Tibial nerve (tissue), 4 donors: ENCODE measurements at regions not wholly inside any gene's neighbourhood (a gene's known extent, or its start where the extent isn't known, plus 50 kb on each side); places are given as distances from the start of the nearest gene placed in this dataset.
A peak's percentile ranks its signal among the peaks of the same experiment; 100 is the strongest.

Experiments used
- DNase-seq, 2 donors: peaks; one replicate each; pipeline ENCODE4 v3.0.0-alpha.2; 2019; ENCODE audit warnings: low spot score in 2 of 2
- H3K27ac ChIP-seq, 4 donors: fragments of 200-600 bp; sonication (generic) in 3 of 4; one replicate each; pipeline ENCODE4 v1.5.1; 2017 to 2019; ENCODE audit warnings: mild to moderate bottlenecking in 1 of 4
- H3K27me3 ChIP-seq, 2 donors: fragments of 200-600 bp; sonication (generic) in 1 of 2; one replicate each; pipeline versions ENCODE4 v1.5.1 to v1.6.0; 2017 to 2019
- H3K36me3 ChIP-seq, 3 donors: fragments of 200-600 bp; sonication (generic); one replicate each; pipeline ENCODE4 v1.5.1; 2018 to 2019
- H3K4me1 ChIP-seq, 4 donors: fragments of 200-600 bp; sonication (generic) in 3 of 4; one replicate each; pipeline ENCODE4 v1.5.1; 2017 to 2019
- H3K4me3 ChIP-seq, 4 donors: fragments of 200-600 bp; sonication (generic) in 3 of 4; one replicate each; pipeline ENCODE4 v1.5.1; 2017 to 2019; ENCODE audit warnings: mild to moderate bottlenecking in 1 of 4, moderate library complexity in 1 of 4
- H3K9me3 ChIP-seq, 4 donors: fragments of 200-600 bp; sonication (generic) in 3 of 4; one replicate each; pipeline ENCODE4 v1.5.1; 2017 to 2019
- EP300 ChIP-seq, 2 donors: sonication (generic); formaldehyde crosslinking; IDR thresholded peaks; one replicate each; pipeline ENCODE4 v1.6.1; 2017; ENCODE audit warnings: antibody characterized with exemption in 2 of 2, mild to moderate bottlenecking in 1 of 2
- POLR2A ChIP-seq, 2 donors: fragments of 450-650 bp; IDR thresholded peaks; one replicate each; pipeline ENCODE4 v1.6.1; 2017; ENCODE audit warnings: antibody characterized with exemption in 2 of 2, mild to moderate bottlenecking in 2 of 2, moderate library complexity in 2 of 2
- WGBS, 2 donors: methylation state at CpG; one replicate each; pipeline ENCODE4 v1.1.5; 2018; 5-methylcytosine and 5-hydroxymethylcytosine counted together
- TF ChIP-seq, protein P1 (sequence below), 5 experiments: fragments of 200-600 bp in 3 of 5; fragments of 450-650 bp in 2 of 5; sonication (generic) in 3 of 5; IDR thresholded peaks; one replicate each; pipeline ENCODE4 v1.5.1; 2016 to 2019; ENCODE audit warnings: antibody characterized with exemption in 5 of 5, mild to moderate bottlenecking in 3 of 5, moderate library complexity in 2 of 5

DNA sequence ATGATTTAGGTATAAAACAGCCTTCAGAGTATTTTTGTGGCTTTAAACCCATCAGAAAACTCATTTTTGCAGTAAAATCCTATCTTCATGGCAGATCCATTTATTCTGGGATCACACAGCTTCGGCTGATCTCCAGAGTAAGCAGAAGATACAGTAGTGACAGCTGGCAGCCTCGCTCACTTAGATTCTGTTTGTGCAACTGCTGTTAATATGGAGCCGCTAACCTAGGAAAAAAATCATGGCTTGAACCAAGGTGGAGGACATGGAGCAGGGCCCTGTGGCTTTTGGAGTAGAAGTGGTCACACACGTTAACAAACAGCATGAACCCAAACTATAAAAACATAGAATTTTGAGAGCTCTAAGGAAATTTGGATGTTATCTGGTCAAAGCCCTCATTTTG lies 137.2 kb upstream of the ARHGAP5 start:
- Histone ChIP-seq H3K27ac (no peak overlapping the region), H3K4me3 (no peak overlapping the region), H3K4me1 (peaks cover 0 to 6% (median 0%) of the 10 kb centered on the region in 4 donors), H3K9me3 (no peaks in the 10 kb centered on the region), H3K36me3 (no peaks in the 10 kb centered on the region), H3K27me3 (no peaks in the 10 kb centered on the region)
- WGBS, 2 donors = 93 to 94% methylated on average over 4 of the region's 4 CpGs
- DNase-seq = no peak
- no peak for TF ChIP-seq POLR2A (IDR thresholded peaks at IDR 0.05)
- TF ChIP-seq, protein P1, sequence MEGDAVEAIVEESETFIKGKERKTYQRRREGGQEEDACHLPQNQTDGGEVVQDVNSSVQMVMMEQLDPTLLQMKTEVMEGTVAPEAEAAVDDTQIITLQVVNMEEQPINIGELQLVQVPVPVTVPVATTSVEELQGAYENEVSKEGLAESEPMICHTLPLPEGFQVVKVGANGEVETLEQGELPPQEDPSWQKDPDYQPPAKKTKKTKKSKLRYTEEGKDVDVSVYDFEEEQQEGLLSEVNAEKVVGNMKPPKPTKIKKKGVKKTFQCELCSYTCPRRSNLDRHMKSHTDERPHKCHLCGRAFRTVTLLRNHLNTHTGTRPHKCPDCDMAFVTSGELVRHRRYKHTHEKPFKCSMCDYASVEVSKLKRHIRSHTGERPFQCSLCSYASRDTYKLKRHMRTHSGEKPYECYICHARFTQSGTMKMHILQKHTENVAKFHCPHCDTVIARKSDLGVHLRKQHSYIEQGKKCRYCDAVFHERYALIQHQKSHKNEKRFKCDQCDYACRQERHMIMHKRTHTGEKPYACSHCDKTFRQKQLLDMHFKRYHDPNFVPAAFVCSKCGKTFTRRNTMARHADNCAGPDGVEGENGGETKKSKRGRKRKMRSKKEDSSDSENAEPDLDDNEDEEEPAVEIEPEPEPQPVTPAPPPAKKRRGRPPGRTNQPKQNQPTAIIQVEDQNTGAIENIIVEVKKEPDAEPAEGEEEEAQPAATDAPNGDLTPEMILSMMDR (IDR thresholded peaks at IDR 0.05) = no peak
- TF ChIP-seq EP300 (IDR thresholded peaks at IDR 0.05) = no peak

GRCh38 chr14:31941487-31941886 lies 135.6 kb upstream of the ARHGAP5 start:
- H3K4me3 ChIP-seq = no peak overlapping the region
- no peaks in the 10 kb centered on the region for H3K4me1 ChIP-seq
- H3K9me3 ChIP-seq = no peaks in the 10 kb centered on the region
- TF ChIP-seq, protein P1 (IDR thresholded peaks at IDR 0.05) = no peak
- TF ChIP-seq EP300 (IDR thresholded peaks at IDR 0.05) = no peak
- no peak for TF ChIP-seq POLR2A (IDR thresholded peaks at IDR 0.05)
- H3K36me3 ChIP-seq = no peaks in the 10 kb centered on the region
- H3K27me3 ChIP-seq = no peaks in the 10 kb centered on the region
- no peak overlapping the region for H3K27ac ChIP-seq
- DNase-seq = no peak
- 93 to 96% methylated on average over 1 of the region's 1 CpG for WGBS, 2 donors

- DNase-seq = no peak
- TF ChIP-seq, protein P1 (IDR thresholded peaks at IDR 0.05) = no peak
- TF ChIP-seq POLR2A (IDR thresholded peaks at IDR 0.05) = no peak
- TF ChIP-seq EP300 (IDR thresholded peaks at IDR 0.05) = no peak
- Histone ChIP-seq H3K4me1 (no peaks in the 10 kb centered on the region), H3K27me3 (no peaks in the 10 kb centered on the region), H3K27ac (no peak overlapping the region), H3K36me3 (no peaks in the 10 kb centered on the region), H3K9me3 (no peaks in the 10 kb centered on the region), H3K4me3 (no peak overlapping the region)
- 77% methylated on average over 9 of the region's 9 CpGs for WGBS, 2 donors
Observed at GRCh38 chr14:31942166-31942841, 134.8 kb upstream of the ARHGAP5 start.

DNA sequence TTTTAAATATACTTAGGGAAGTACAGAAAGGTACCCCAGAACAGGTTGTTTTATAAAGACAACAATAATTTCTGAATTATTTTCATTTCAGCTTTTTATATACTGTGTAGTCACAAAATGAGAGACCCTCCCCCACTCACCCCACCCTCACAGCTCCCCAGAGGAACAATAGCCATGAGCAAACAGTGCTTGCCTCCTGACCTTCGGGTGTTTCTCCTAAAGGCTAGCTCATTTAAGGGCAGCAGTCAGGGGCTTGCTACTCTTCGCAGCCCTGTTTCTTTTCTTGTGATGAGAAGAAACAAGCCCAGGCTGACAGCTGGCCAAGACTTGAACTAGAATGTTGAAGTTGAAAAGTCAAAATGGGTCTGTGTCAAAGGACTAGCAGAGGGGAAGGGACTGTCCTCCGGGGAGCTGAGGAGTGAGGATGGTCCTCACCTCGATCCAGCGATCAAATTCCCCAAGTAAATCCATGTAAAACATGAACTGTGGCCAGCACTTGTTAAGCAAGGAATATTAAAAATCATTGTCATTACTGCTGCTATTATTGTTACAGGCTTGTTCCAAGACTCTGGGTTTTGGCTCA lies 133.8 kb upstream of the ARHGAP5 start:
- no peak for TF ChIP-seq POLR2A (IDR thresholded peaks at IDR 0.05)
- no peak for TF ChIP-seq EP300 (IDR thresholded peaks at IDR 0.05)
- TF ChIP-seq, protein P1 (IDR thresholded peaks at IDR 0.05) = no peak
- Histone ChIP-seq H3K4me3 (no peak overlapping the region), H3K27ac (peak overlapping the region in 1 of 4 donors; percentile 56), H3K9me3 (no peaks in the 10 kb centered on the region), H3K36me3 (no peaks in the 10 kb centered on the region), H3K4me1 (no peaks in the 10 kb centered on the region), H3K27me3 (no peaks in the 10 kb centered on the region)
- 51 to 57% methylated on average over 5 of the region's 5 CpGs for WGBS, 2 donors
- no peak for DNase-seq

DNA sequence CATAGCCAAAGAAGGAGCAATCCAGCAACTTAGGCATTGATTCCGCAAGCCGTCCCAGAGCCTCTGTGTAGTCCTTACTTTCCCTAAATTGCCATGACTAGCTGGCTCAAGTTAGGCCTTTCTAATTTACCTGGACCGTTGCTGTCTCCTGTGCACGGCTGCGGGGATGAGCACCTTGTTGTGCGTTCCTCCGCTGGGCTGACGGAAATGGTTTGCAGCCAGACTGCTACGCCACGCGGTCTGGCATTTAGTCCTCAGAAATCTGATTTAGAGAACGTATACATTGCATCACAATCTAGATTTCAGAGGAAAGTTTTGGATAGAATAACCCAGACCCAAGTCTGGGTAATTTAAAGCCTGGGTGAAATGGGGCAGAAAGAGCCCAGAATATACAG lies 133.2 kb upstream of the ARHGAP5 start:
- H3K4me3 ChIP-seq = no peak overlapping the region

More for the DNA sequence above, 133.2 kb upstream of the ARHGAP5 start:
- DNase-seq = no peak
- TF ChIP-seq, protein P1 (IDR thresholded peaks at IDR 0.05) = no peak
- TF ChIP-seq EP300 (IDR thresholded peaks at IDR 0.05) (no peak), POLR2A (IDR thresholded peaks at IDR 0.05) (no peak)
- Histone ChIP-seq H3K27ac (peak overlapping the region in 1 of 4 donors; percentile 56), H3K9me3 (no peaks in the 10 kb centered on the region), H3K4me1 (no peaks in the 10 kb centered on the region), H3K36me3 (no peaks in the 10 kb centered on the region), H3K27me3 (no peaks in the 10 kb centered on the region)
- WGBS, 2 donors = 97% methylated on average over 12 of the region's 12 CpGs
